HepG2 (cell line): ENCODE measurements at regions not wholly inside any gene's neighbourhood (a gene's known extent, or its start where the extent isn't known, plus 50 kb on each side); places are given as distances from the start of the nearest gene placed in this dataset.

ENCODE experiments used
- ATAC-seq: fragments of 200-7000 bp; cut with Tn5 transposase; 3 replicates; pipeline ENCODE4 v1.9.1; 2020; ENCODE audit warnings: mild to moderate bottlenecking, moderate library complexity
- BruUV-seq: library from RNA; stranded (reverse); fragments of 400-500 nt; replicated peaks from 2 replicates; lab custom pipeline; 2021; lab: Mats Ljungman, UMichigan
- CTCF ChIA-PET: fragments of 300-600 bp; formaldehyde crosslinking; extraction: SDS; loops from one replicate; lab custom pipeline; 2021; ENCODE audit warnings: low total read pairs, inconsistent platforms, low intra/inter-chr PET ratio; lab: Yijun Ruan, JAX
- POLR2A ChIA-PET: fragments of 350-600 bp; sonication (Branson Sonifier 250); formaldehyde crosslinking; loops from one replicate; lab custom pipeline; 2020; ENCODE audit warnings: antibody characterized with exemption, inconsistent platforms; lab: Yijun Ruan, JAX
- DNase-seq: peaks from one replicate; pipeline ENCODE4 v3.0.0-alpha.2; 2015; ENCODE audit warnings: low spot score
- FAIRE-seq: peaks from 3 replicates; lab custom pipeline; 2011; peaks lifted over from hg19 to GRCh38; lab: Jason Lieb, UNC
- H2AFZ ChIP-seq: one replicate; pipeline ENCODE4 v1.6.1; 2011; ENCODE audit warnings: low read length, inconsistent platforms
- H3K27ac ChIP-seq: fragments of 300-600 bp; 3 replicates; pipeline ENCODE4 v1.8.0; 2011; ENCODE audit warnings: mixed run types, mild to moderate bottlenecking, mixed read lengths, low read length, inconsistent platforms; ENCODE audit not compliant: insufficient read depth; ENCODE audit errors: extremely low read length
- H3K27me3 ChIP-seq, 2 experiments: fragments of 200-600 bp in 1 of 2; 2 replicates in 1 of 2; 3 replicates in 1 of 2; pipeline versions ENCODE4 v1.6.0 to v1.8.0; 2011; ENCODE audit warnings: low read length in 2 of 2, mild to moderate bottlenecking in 2 of 2, moderate library complexity in 2 of 2, inconsistent platforms in 1 of 2; ENCODE audit not compliant: insufficient read depth in 2 of 2, control insufficient read depth in 1 of 2
- H3K36me3 ChIP-seq, 2 experiments: fragments of 200-600 bp in 1 of 2; replicated peaks in 1 of 2; 2 replicates in 1 of 2; 3 replicates in 1 of 2; pipeline versions ENCODE4 v1.5.1 to v1.8.0; 2011; ENCODE audit warnings: low read length in 2 of 2, inconsistent platforms in 1 of 2; ENCODE audit not compliant: insufficient read depth in 2 of 2, control insufficient read depth in 1 of 2
- H3K4me1 ChIP-seq: 2 replicates; pipeline ENCODE4 v1.5.1; 2012; ENCODE audit warnings: low read length, inconsistent platforms; ENCODE audit not compliant: insufficient read depth
- H3K4me2 ChIP-seq: 2 replicates; pipeline ENCODE4 v1.6.0; 2011; ENCODE audit warnings: low read depth, low read length, inconsistent platforms
- H3K4me3 ChIP-seq, 3 experiments: fragments of 200-600 bp in 1 of 3; sonication (generic), shearing (Covaris generic) in 1 of 3; replicated peaks in 1 of 3; 2 replicates each; pipeline ENCODE4 v1.5.1; 2011 to 2016; ENCODE audit warnings: low read length in 3 of 3, inconsistent platforms in 2 of 3, low read depth in 2 of 3, mild to moderate bottlenecking in 2 of 3, control low read depth in 1 of 3, mixed read lengths in 1 of 3; ENCODE audit not compliant: insufficient read depth in 1 of 3
- H3K79me2 ChIP-seq: one replicate; pipeline ENCODE4 v1.6.1; 2011; ENCODE audit warnings: low read length, inconsistent platforms; ENCODE audit not compliant: insufficient read depth
- H3K9ac ChIP-seq: 2 replicates; pipeline ENCODE4 v1.6.0; 2011; ENCODE audit warnings: mild to moderate bottlenecking, low read depth, low read length, inconsistent platforms; ENCODE audit not compliant: insufficient read depth
- H3K9me3 ChIP-seq: 2 replicates; pipeline ENCODE4 v1.5.1; 2012; ENCODE audit warnings: mild to moderate bottlenecking, low read length
- H4K20me1 ChIP-seq: 2 replicates; pipeline ENCODE4 v1.6.0; 2011; ENCODE audit warnings: inconsistent platforms, mild to moderate bottlenecking, low read length, moderate library complexity; ENCODE audit not compliant: insufficient read depth
- CC2D1A ChIP-seq: sonication (generic); formaldehyde crosslinking; IDR thresholded peaks from 2 replicates; pipeline ENCODE4 v1.8.1; 2023; ENCODE audit warnings: mild to moderate bottlenecking, missing genetic modification reagents
- CEBPB ChIP-seq: IDR thresholded peaks from 2 replicates; pipeline ENCODE4 v1.6.1; 2011; ENCODE audit warnings: low read depth, low read length, improper control_type of control experiment, borderline replicate concordance
- HMGA1 ChIP-seq: sonication (generic); formaldehyde crosslinking; conservative IDR thresholded peaks from 2 replicates; pipeline ENCODE4 v1.4.0; 2020; ENCODE audit warnings: missing genetic modification reagents
- MTA1 ChIP-seq: sonication (generic); formaldehyde crosslinking; IDR thresholded peaks from 2 replicates; pipeline ENCODE4 v1.4.0; 2020; ENCODE audit warnings: missing genetic modification reagents, mild to moderate bottlenecking, borderline replicate concordance
- NFE2L2 ChIP-seq: fragments of 150-350 bp; IDR thresholded peaks from 2 replicates; pipeline ENCODE4 v1.6.1; 2014; ENCODE audit warnings: low read length
- RARG ChIP-seq: sonication (generic); formaldehyde crosslinking; IDR thresholded peaks from 2 replicates; pipeline ENCODE4 v1.4.0; 2020; ENCODE audit warnings: low read depth, mild to moderate bottlenecking, missing genetic modification reagents
- TMF1 ChIP-seq: sonication (generic); formaldehyde crosslinking; IDR thresholded peaks from 2 replicates; pipeline ENCODE4 v1.8.1; 2022; ENCODE audit warnings: low read depth, missing genetic modification reagents
- ZNF205 ChIP-seq: IDR thresholded peaks from 2 replicates; pipeline ENCODE4 v1.6.1; 2018; ENCODE audit warnings: missing biosample characterization, missing genetic modification reagents
- ZNF256 ChIP-seq: sonication (generic); formaldehyde crosslinking; conservative IDR thresholded peaks from 2 replicates; pipeline ENCODE4 v1.4.0; 2020; ENCODE audit warnings: missing genetic modification reagents
- WGBS: methylation state at CpG from one replicate; pipeline ENCODE4 v1.1.6; 2017; ENCODE audit warnings: low lambda C conversion rate; 5-methylcytosine and 5-hydroxymethylcytosine counted together
- in situ Hi-C: cut with HindIII; loops from 2 replicates; pipeline ENCODE4 v1.10.0; 2017; ENCODE audit warnings: low pct_unique_long_range_greater_than_20kb; ENCODE audit not compliant: extremely low pct_ligation_motif_present
- intact Hi-C: fragments of 100-400 bp; cut with micrococcal nuclease; formaldehyde crosslinking; loops from one replicate; pipeline ENCODE4 v1.10.0; 2022; ENCODE audit not compliant: unreplicated experiment
- TF ChIP-seq, protein P1 (sequence below): sonication (generic); formaldehyde crosslinking; IDR thresholded peaks from 2 replicates; pipeline ENCODE4 v1.4.0; 2020; ENCODE audit warnings: missing genetic modification reagents
- TF ChIP-seq, protein P2 (sequence below): sonication (generic); formaldehyde crosslinking; IDR thresholded peaks from 2 replicates; pipeline ENCODE4 v1.9.0; 2021; ENCODE audit warnings: mild to moderate bottlenecking, missing genetic modification reagents

DNA sequence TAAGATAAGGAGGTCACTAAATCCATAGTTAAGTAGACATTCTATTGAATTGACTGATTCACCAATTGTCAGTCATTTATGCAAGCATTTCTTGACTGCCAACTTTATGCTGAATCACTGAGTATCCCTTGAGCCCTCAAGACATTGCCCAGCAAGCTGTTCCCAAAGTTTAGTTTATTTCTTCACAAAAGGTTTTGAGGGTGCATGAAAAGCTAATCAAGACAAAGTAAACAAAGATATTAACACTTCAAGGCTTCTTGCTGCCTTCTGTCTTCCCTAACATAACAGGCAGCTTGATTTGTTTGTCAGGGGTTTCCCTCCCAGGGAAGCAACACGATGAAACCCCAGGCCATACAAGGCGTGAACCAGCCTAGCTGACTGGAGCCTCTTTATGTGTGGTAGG lies 374.4 kb downstream of the SPRY2 start (continued):
- TF ChIP-seq, protein P1, sequence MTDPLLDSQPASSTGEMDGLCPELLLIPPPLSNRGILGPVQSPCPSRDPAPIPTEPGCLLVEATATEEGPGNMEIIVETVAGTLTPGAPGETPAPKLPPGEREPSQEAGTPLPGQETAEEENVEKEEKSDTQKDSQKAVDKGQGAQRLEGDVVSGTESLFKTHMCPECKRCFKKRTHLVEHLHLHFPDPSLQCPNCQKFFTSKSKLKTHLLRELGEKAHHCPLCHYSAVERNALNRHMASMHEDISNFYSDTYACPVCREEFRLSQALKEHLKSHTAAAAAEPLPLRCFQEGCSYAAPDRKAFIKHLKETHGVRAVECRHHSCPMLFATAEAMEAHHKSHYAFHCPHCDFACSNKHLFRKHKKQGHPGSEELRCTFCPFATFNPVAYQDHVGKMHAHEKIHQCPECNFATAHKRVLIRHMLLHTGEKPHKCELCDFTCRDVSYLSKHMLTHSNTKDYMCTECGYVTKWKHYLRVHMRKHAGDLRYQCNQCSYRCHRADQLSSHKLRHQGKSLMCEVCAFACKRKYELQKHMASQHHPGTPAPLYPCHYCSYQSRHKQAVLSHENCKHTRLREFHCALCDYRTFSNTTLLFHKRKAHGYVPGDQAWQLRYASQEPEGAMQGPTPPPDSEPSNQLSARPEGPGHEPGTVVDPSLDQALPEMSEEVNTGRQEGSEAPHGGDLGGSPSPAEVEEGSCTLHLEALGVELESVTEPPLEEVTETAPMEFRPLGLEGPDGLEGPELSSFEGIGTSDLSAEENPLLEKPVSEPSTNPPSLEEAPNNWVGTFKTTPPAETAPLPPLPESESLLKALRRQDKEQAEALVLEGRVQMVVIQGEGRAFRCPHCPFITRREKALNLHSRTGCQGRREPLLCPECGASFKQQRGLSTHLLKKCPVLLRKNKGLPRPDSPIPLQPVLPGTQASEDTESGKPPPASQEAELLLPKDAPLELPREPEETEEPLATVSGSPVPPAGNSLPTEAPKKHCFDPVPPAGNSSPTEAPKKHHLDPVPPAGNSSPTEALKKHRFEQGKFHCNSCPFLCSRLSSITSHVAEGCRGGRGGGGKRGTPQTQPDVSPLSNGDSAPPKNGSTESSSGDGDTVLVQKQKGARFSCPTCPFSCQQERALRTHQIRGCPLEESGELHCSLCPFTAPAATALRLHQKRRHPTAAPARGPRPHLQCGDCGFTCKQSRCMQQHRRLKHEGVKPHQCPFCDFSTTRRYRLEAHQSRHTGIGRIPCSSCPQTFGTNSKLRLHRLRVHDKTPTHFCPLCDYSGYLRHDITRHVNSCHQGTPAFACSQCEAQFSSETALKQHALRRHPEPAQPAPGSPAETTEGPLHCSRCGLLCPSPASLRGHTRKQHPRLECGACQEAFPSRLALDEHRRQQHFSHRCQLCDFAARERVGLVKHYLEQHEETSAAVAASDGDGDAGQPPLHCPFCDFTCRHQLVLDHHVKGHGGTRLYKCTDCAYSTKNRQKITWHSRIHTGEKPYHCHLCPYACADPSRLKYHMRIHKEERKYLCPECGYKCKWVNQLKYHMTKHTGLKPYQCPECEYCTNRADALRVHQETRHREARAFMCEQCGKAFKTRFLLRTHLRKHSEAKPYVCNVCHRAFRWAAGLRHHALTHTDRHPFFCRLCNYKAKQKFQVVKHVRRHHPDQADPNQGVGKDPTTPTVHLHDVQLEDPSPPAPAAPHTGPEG (CRISPR knock-in tag) = no peak
- TF ChIP-seq HMGA1 (CRISPR knock-in tag) = no peak
- no peak for TF ChIP-seq CC2D1A
- no peak for TF ChIP-seq RARG (CRISPR knock-in tag)

DNA sequence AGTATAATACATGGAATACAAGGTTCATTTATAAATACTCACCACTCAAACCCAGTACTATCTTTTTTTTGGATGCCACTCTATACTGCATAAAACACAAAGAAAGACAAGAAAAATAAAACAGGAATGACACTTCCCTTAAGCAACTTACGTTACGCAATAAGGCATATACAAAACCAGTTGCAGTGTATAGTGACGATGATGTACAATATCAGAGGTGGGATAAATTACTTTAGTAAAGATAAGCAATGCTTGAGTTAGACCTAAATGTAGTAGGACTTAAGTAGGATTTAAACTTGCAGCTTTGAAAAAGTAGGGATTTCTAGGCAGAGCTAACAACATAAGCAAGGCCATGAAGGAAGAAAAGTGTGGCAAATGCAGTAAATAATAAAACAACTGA lies 374.9 kb downstream of the SPRY2 start:
- H3K36me3 ChIP-seq = no peaks in the 10 kb centered on the region
- WGBS = 61% methylated on average over 3 of the region's 3 CpGs
- in situ Hi-C loops (no loop called here), intact Hi-C loops (no loop called here)
- TF ChIP-seq ZNF205 (CRISPR knock-in tag) (no peak), TMF1 (CRISPR knock-in tag) (no peak), MTA1 (CRISPR knock-in tag) (no peak), CEBPB (peak; percentile 80), ZNF256 (CRISPR knock-in tag) (no peak), NFE2L2 (no peak)
- TF ChIP-seq, protein P2, sequence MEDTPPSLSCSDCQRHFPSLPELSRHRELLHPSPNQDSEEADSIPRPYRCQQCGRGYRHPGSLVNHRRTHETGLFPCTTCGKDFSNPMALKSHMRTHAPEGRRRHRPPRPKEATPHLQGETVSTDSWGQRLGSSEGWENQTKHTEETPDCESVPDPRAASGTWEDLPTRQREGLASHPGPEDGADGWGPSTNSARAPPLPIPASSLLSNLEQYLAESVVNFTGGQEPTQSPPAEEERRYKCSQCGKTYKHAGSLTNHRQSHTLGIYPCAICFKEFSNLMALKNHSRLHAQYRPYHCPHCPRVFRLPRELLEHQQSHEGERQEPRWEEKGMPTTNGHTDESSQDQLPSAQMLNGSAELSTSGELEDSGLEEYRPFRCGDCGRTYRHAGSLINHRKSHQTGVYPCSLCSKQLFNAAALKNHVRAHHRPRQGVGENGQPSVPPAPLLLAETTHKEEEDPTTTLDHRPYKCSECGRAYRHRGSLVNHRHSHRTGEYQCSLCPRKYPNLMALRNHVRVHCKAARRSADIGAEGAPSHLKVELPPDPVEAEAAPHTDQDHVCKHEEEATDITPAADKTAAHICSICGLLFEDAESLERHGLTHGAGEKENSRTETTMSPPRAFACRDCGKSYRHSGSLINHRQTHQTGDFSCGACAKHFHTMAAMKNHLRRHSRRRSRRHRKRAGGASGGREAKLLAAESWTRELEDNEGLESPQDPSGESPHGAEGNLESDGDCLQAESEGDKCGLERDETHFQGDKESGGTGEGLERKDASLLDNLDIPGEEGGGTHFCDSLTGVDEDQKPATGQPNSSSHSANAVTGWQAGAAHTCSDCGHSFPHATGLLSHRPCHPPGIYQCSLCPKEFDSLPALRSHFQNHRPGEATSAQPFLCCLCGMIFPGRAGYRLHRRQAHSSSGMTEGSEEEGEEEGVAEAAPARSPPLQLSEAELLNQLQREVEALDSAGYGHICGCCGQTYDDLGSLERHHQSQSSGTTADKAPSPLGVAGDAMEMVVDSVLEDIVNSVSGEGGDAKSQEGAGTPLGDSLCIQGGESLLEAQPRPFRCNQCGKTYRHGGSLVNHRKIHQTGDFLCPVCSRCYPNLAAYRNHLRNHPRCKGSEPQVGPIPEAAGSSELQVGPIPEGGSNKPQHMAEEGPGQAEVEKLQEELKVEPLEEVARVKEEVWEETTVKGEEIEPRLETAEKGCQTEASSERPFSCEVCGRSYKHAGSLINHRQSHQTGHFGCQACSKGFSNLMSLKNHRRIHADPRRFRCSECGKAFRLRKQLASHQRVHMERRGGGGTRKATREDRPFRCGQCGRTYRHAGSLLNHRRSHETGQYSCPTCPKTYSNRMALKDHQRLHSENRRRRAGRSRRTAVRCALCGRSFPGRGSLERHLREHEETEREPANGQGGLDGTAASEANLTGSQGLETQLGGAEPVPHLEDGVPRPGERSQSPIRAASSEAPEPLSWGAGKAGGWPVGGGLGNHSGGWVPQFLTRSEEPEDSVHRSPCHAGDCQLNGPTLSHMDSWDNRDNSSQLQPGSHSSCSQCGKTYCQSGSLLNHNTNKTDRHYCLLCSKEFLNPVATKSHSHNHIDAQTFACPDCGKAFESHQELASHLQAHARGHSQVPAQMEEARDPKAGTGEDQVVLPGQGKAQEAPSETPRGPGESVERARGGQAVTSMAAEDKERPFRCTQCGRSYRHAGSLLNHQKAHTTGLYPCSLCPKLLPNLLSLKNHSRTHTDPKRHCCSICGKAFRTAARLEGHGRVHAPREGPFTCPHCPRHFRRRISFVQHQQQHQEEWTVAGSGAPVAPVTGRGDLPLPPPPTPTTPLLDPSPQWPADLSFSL (CRISPR knock-in tag) = no peak
- H3K9me3 ChIP-seq = peaks cover 44% of the 10 kb centered on the region
- FAIRE-seq (no peak), ATAC-seq (no peak), DNase-seq (no peak)
- H4K20me1 ChIP-seq = no peaks in the 10 kb centered on the region
- ChIA-PET CTCF (no interaction called here), POLR2A (no interaction called here)
- no peak overlapping the region for H3K4me2 ChIP-seq
- H3K9ac ChIP-seq = no peak overlapping the region
- H3K27ac ChIP-seq = no peak overlapping the region
- no peaks in the 10 kb centered on the region for H3K27me3 ChIP-seq
- no peaks in the 10 kb centered on the region for H3K4me1 ChIP-seq
- no TSS peak for BruUV-seq
- H3K4me3 ChIP-seq = no peak overlapping the region
- no peaks in the 10 kb centered on the region for H3K79me2 ChIP-seq
- H2AFZ ChIP-seq = no peak overlapping the region
